ENCODE measurements at regions not wholly inside any gene's neighbourhood (a gene's known extent, or its start where the extent isn't known, plus 50 kb on each side); places are given as distances from the start of the nearest gene placed in this dataset.
"Not testable (repeated sequence)": the region's sequence is repeated elsewhere in the genome, so short reads cannot be mapped to it uniquely, and the experiment has no call there.

GRCh38 chr9:43089337-43089736, 905.9 kb downstream of the SPATA31A6 start:
- not testable (repeated sequence) for FAIRE-seq

GRCh38 chr9:43110376-43110775, 926.9 kb downstream of the SPATA31A6 start:
- not testable (repeated sequence) for FAIRE-seq; DNase-seq (ENCODE audit: low spot score)

More at GRCh38 chr9:43089337-43089736, 905.9 kb downstream of the SPATA31A6 start:
- not testable (repeated sequence) for DNase-seq (ENCODE audit: low spot score)

- not testable (repeated sequence) for FAIRE-seq; DNase-seq (ENCODE audit: low spot score)
Observed at GRCh38 chr9:43112846-43113245, 929.4 kb downstream of the SPATA31A6 start.

GRCh38 chr9:43115813-43116229, 932.4 kb downstream of the SPATA31A6 start:
- peak; percentile 28 for DNase-seq (ENCODE audit: low spot score)
- not testable (repeated sequence) for FAIRE-seq

- DNase-seq (ENCODE audit: low spot score); FAIRE-seq: not testable (repeated sequence)
Observed at GRCh38 chr9:43118088-43118865, 934.8 kb downstream of the SPATA31A6 start.

- not testable (repeated sequence) for DNase-seq (ENCODE audit: low spot score); FAIRE-seq
Observed at GRCh38 chr9:43119565-43119964, 936.1 kb downstream of the SPATA31A6 start.

GRCh38 chr9:43119978-43120377, 936.5 kb downstream of the SPATA31A6 start:
- not testable (repeated sequence) for FAIRE-seq; DNase-seq (ENCODE audit: low spot score)

GRCh38 chr9:43125894-43126293, 942.4 kb downstream of the SPATA31A6 start:
- not testable (repeated sequence) for FAIRE-seq

GRCh38 chr9:43127026-43127775, 943.7 kb downstream of the SPATA31A6 start:
- not testable (repeated sequence) for FAIRE-seq; DNase-seq (ENCODE audit: low spot score)

More at GRCh38 chr9:43125894-43126293, 942.4 kb downstream of the SPATA31A6 start:
- not testable (repeated sequence) for DNase-seq (ENCODE audit: low spot score)

- DNase-seq (ENCODE audit: low spot score), result not testable (repeated sequence)
Observed at GRCh38 chr9:43127949-43128348, 944.5 kb downstream of the SPATA31A6 start.

GRCh38 chr9:43130744-43131171, 947.3 kb downstream of the SPATA31A6 start:
- FAIRE-seq, result not testable (repeated sequence)

More at GRCh38 chr9:43127949-43128348, 944.5 kb downstream of the SPATA31A6 start:
- not testable (repeated sequence) for FAIRE-seq

GRCh38 chr9:43135440-43135839, 952.0 kb downstream of the SPATA31A6 start:
- FAIRE-seq; DNase-seq (ENCODE audit: low spot score): not testable (repeated sequence)

More at GRCh38 chr9:43130744-43131171, 947.3 kb downstream of the SPATA31A6 start:
- peak; percentile 17 for DNase-seq (ENCODE audit: low spot score)

- DNase-seq (ENCODE audit: low spot score); FAIRE-seq: not testable (repeated sequence)
Observed at GRCh38 chr9:43138909-43139308, 955.5 kb downstream of the SPATA31A6 start.

GRCh38 chr9:43139349-43139748, 955.9 kb downstream of the SPATA31A6 start:
- DNase-seq (ENCODE audit: low spot score); FAIRE-seq: not testable (repeated sequence)

- not testable (repeated sequence) for DNase-seq (ENCODE audit: low spot score); FAIRE-seq
Observed at GRCh38 chr9:43139878-43140608, 956.6 kb downstream of the SPATA31A6 start.
